HepG2 (cell line): ENCODE measurements at regions not wholly inside any gene's neighbourhood (a gene's known extent, or its start where the extent isn't known, plus 50 kb on each side); places are given as distances from the start of the nearest gene placed in this dataset.

Source experiments
- AHR ChIP-seq: IDR thresholded peaks from 2 replicates; pipeline ENCODE4 v1.6.1; 2018; ENCODE audit warnings: missing genetic modification reagents, missing compliant biosample characterization
- CEBPG ChIP-seq: IDR thresholded peaks from 2 replicates; pipeline ENCODE4 v1.6.1; 2016
- FLYWCH1 ChIP-seq: sonication (generic); formaldehyde crosslinking; IDR thresholded peaks from 2 replicates; pipeline ENCODE4 v1.8.1; 2023; ENCODE audit warnings: mild to moderate bottlenecking, missing genetic modification reagents
- GATAD1 ChIP-seq: IDR thresholded peaks from 2 replicates; pipeline ENCODE4 v1.6.1; 2016; ENCODE audit warnings: missing genetic modification reagents, missing compliant biosample characterization
- HDAC2 ChIP-seq: sonication (generic); formaldehyde crosslinking; IDR thresholded peaks from 2 replicates; pipeline ENCODE4 v1.4.0; 2020; ENCODE audit warnings: missing genetic modification reagents
- HDAC6 ChIP-seq: fragments of 200-600 bp; sonication (generic); IDR thresholded peaks from 2 replicates; pipeline ENCODE4 v1.7.0; 2017; ENCODE audit warnings: mild to moderate bottlenecking, antibody characterized with exemption, low read length, low read depth
- JDP2 ChIP-seq: sonication (generic); formaldehyde crosslinking; IDR thresholded peaks from 2 replicates; pipeline ENCODE4 v1.8.1; 2022; ENCODE audit warnings: missing genetic modification reagents, borderline replicate concordance
- JUND ChIP-seq: sonication (generic); formaldehyde crosslinking; IDR thresholded peaks from 2 replicates; pipeline ENCODE4 v1.8.0; 2022; ENCODE audit warnings: mild to moderate bottlenecking, missing genetic modification reagents
- NFE2L2 ChIP-seq: fragments of 150-350 bp; IDR thresholded peaks from 2 replicates; pipeline ENCODE4 v1.6.1; 2014; ENCODE audit warnings: low read length
- PHB2 ChIP-seq: fragments of 450-650 bp; IDR thresholded peaks from 2 replicates; pipeline ENCODE4 v1.6.1; 2018; ENCODE audit not compliant: partially characterized antibody
- RFXANK ChIP-seq: IDR thresholded peaks from 2 replicates; pipeline ENCODE4 v1.6.1; 2016
- RORA ChIP-seq: sonication (generic); formaldehyde crosslinking; IDR thresholded peaks from 2 replicates; pipeline ENCODE4 v1.5.0; 2020; ENCODE audit warnings: mild to moderate bottlenecking, missing genetic modification reagents, moderate library complexity
- TEAD3 ChIP-seq: optimal IDR thresholded peaks from 2 replicates; pipeline ENCODE3; 2016; ENCODE audit warnings: borderline replicate concordance
- YY1 ChIP-seq: IDR thresholded peaks from 2 replicates; pipeline ENCODE4 v1.6.1; 2011; ENCODE audit warnings: low read length, low read depth, moderate library complexity, mild to moderate bottlenecking; ENCODE audit not compliant: insufficient read depth, insufficient replicate concordance
- ZNF224 ChIP-seq: sonication (generic); formaldehyde crosslinking; IDR thresholded peaks from 2 replicates; pipeline ENCODE4 v1.5.0; 2020; ENCODE audit warnings: mild to moderate bottlenecking, missing genetic modification reagents
- ZNF260 ChIP-seq: sonication (generic); formaldehyde crosslinking; IDR thresholded peaks from 2 replicates; pipeline ENCODE4 v1.4.0; 2020; ENCODE audit warnings: missing genetic modification reagents, low read depth, mild to moderate bottlenecking, borderline replicate concordance
- ZNF317 ChIP-seq: sonication (generic); formaldehyde crosslinking; IDR thresholded peaks from 2 replicates; pipeline ENCODE4 v1.5.0; 2020; ENCODE audit warnings: mild to moderate bottlenecking, missing genetic modification reagents
- ZNF34 ChIP-seq: sonication (generic); formaldehyde crosslinking; IDR thresholded peaks from 2 replicates; pipeline ENCODE4 v1.4.0; 2020; ENCODE audit warnings: mild to moderate bottlenecking, missing genetic modification reagents, borderline replicate concordance
- ZNF577 ChIP-seq: sonication (generic); formaldehyde crosslinking; IDR thresholded peaks from 2 replicates; pipeline ENCODE4 v1.4.0; 2020; ENCODE audit warnings: mild to moderate bottlenecking, low read depth, missing genetic modification reagents, borderline replicate concordance
- ZNF605 ChIP-seq: sonication (generic); formaldehyde crosslinking; IDR thresholded peaks from 2 replicates; pipeline ENCODE4 v1.8.0; 2022; ENCODE audit warnings: mild to moderate bottlenecking, missing genetic modification reagents
- ZNF737 ChIP-seq: sonication (generic); formaldehyde crosslinking; IDR thresholded peaks from 2 replicates; pipeline ENCODE4 v1.5.0; 2020; ENCODE audit warnings: missing genetic modification reagents, mild to moderate bottlenecking, borderline replicate concordance
- ZNF777 ChIP-seq: sonication (generic); formaldehyde crosslinking; IDR thresholded peaks from 2 replicates; pipeline ENCODE4 v1.4.0; 2020; ENCODE audit warnings: missing genetic modification reagents
- ZNF878 ChIP-seq: sonication (generic); formaldehyde crosslinking; IDR thresholded peaks from 2 replicates; pipeline ENCODE4 v1.8.1; 2023; ENCODE audit warnings: mild to moderate bottlenecking, missing genetic modification reagents, moderate library complexity
- ZSCAN12 ChIP-seq: sonication (generic); formaldehyde crosslinking; IDR thresholded peaks from 2 replicates; pipeline ENCODE4 v1.9.0; 2021; ENCODE audit warnings: mild to moderate bottlenecking, missing genetic modification reagents
- TF ChIP-seq, protein P1 (sequence below): sonication (generic); formaldehyde crosslinking; IDR thresholded peaks from 2 replicates; pipeline ENCODE4 v1.4.0; 2020; ENCODE audit warnings: mild to moderate bottlenecking, low read depth, missing genetic modification reagents
- TF ChIP-seq, protein P2 (sequence below): sonication (generic); formaldehyde crosslinking; IDR thresholded peaks from 2 replicates; pipeline ENCODE4 v1.5.0; 2020; ENCODE audit warnings: mild to moderate bottlenecking, missing genetic modification reagents, borderline replicate concordance
- TF ChIP-seq, protein P3 (sequence below): sonication (generic); formaldehyde crosslinking; IDR thresholded peaks from 2 replicates; pipeline ENCODE4 v1.5.0; 2020; ENCODE audit warnings: missing genetic modification reagents

DNA sequence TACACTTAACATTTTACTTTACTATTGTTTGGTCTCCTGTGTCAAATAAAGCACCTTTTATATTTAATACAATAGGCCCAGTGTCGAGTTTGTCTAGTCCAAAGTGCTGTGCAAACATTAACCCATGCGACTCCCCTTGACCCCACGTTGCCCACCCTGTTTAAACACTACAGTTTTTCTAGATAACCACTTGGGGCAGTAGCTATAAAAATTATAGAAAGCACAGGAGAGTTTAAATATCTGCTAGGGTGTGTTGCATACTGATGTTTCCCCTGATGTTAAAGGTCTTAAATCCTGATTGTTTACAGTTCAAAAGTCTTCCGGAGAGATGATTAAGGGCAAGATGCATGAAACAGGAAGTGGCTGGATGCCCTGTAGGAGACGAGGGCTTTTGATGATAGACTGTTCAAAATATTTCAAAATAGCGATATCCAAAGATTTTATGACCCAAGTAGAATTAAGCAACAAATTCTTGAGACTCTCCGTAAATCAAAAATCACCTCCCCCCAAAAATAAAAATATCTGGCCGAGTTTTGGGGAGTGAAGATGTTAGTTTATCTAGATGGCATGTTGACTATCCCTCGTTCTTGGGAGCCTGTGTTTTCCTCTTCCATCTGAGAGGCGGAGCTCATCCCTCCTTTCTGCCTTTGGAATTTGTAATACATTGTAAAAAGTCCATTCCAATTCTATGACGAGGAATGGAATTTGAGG, 167.1 kb downstream of the FGF9 start (continued):
- TF ChIP-seq, protein P1, sequence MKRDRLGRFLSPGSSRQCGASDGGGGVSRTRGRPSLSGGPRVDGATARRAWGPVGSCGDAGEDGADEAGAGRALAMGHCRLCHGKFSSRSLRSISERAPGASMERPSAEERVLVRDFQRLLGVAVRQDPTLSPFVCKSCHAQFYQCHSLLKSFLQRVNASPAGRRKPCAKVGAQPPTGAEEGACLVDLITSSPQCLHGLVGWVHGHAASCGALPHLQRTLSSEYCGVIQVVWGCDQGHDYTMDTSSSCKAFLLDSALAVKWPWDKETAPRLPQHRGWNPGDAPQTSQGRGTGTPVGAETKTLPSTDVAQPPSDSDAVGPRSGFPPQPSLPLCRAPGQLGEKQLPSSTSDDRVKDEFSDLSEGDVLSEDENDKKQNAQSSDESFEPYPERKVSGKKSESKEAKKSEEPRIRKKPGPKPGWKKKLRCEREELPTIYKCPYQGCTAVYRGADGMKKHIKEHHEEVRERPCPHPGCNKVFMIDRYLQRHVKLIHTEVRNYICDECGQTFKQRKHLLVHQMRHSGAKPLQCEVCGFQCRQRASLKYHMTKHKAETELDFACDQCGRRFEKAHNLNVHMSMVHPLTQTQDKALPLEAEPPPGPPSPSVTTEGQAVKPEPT (CRISPR knock-in tag), result no peak
- TF ChIP-seq ZNF737 (CRISPR knock-in tag) (no peak), TEAD3 (CRISPR knock-in tag) (peak; percentile 15), AHR (CRISPR knock-in tag) (no peak), ZNF577 (CRISPR knock-in tag) (no peak), JUND (CRISPR knock-in tag) (no peak), CEBPG (CRISPR knock-in tag) (no peak), ZNF260 (CRISPR knock-in tag) (no peak), JDP2 (CRISPR knock-in tag) (no peak), ZNF317 (CRISPR knock-in tag) (no peak), ZNF605 (CRISPR knock-in tag) (no peak), HDAC6 (no peak), ZNF34 (CRISPR knock-in tag) (no peak), ZSCAN12 (no peak), RORA (CRISPR knock-in tag) (no peak), RFXANK (CRISPR knock-in tag) (no peak), PHB2 (no peak), NFE2L2 (no peak), ZNF777 (CRISPR knock-in tag) (no peak), GATAD1 (CRISPR knock-in tag) (no peak), ZNF878 (no peak), ZNF224 (CRISPR knock-in tag) (no peak), HDAC2 (CRISPR knock-in tag) (peak; percentile 37; the same call in 1 of the 2 replicates), FLYWCH1 (CRISPR knock-in tag) (no peak), YY1 (no peak)
- TF ChIP-seq, protein P2, sequence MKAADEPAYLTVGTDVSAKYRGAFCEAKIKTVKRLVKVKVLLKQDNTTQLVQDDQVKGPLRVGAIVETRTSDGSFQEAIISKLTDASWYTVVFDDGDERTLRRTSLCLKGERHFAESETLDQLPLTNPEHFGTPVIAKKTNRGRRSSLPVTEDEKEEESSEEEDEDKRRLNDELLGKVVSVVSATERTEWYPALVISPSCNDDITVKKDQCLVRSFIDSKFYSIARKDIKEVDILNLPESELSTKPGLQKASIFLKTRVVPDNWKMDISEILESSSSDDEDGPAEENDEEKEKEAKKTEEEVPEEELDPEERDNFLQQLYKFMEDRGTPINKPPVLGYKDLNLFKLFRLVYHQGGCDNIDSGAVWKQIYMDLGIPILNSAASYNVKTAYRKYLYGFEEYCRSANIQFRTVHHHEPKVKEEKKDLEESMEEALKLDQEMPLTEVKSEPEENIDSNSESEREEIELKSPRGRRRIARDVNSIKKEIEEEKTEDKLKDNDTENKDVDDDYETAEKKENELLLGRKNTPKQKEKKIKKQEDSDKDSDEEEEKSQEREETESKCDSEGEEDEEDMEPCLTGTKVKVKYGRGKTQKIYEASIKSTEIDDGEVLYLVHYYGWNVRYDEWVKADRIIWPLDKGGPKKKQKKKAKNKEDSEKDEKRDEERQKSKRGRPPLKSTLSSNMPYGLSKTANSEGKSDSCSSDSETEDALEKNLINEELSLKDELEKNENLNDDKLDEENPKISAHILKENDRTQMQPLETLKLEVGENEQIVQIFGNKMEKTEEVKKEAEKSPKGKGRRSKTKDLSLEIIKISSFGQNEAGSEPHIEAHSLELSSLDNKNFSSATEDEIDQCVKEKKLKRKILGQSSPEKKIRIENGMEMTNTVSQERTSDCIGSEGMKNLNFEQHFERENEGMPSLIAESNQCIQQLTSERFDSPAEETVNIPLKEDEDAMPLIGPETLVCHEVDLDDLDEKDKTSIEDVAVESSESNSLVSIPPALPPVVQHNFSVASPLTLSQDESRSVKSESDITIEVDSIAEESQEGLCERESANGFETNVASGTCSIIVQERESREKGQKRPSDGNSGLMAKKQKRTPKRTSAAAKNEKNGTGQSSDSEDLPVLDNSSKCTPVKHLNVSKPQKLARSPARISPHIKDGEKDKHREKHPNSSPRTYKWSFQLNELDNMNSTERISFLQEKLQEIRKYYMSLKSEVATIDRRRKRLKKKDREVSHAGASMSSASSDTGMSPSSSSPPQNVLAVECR, result no peak
- TF ChIP-seq, protein P3, sequence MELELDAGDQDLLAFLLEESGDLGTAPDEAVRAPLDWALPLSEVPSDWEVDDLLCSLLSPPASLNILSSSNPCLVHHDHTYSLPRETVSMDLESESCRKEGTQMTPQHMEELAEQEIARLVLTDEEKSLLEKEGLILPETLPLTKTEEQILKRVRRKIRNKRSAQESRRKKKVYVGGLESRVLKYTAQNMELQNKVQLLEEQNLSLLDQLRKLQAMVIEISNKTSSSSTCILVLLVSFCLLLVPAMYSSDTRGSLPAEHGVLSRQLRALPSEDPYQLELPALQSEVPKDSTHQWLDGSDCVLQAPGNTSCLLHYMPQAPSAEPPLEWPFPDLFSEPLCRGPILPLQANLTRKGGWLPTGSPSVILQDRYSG (CRISPR knock-in tag), result no peak
